WI38 (cell line): ENCODE measurements at regions not wholly inside any gene's neighbourhood (a gene's known extent, or its start where the extent isn't known, plus 50 kb on each side); places are given as distances from the start of the nearest gene placed in this dataset.
"Not testable (repeated sequence)": the region's sequence is repeated elsewhere in the genome, so short reads cannot be mapped to it uniquely, and the experiment has no call there.

Source experiments
- H3K4me3 ChIP-seq: 2 replicates; pipeline ENCODE4 v1.5.1; 2011; ENCODE audit warnings: low read depth, mild to moderate bottlenecking, control low read depth, low read length
- CTCF ChIP-seq: IDR thresholded peaks from 2 replicates; pipeline ENCODE4 v1.5.1; 2012; ENCODE audit warnings: low read depth, mild to moderate bottlenecking, control low read depth, low read length

GRCh38 chr2:37767959-37768925 lies 96.8 kb upstream of the CDC42EP3 start:
- no peak overlapping the region for H3K4me3 ChIP-seq
- no peak for TF ChIP-seq CTCF

GRCh38 chr2:37769551-37769950 lies 98.1 kb upstream of the CDC42EP3 start:
- TF ChIP-seq CTCF: no peak
- H3K4me3 ChIP-seq: no peak overlapping the region

GRCh38 chr2:37770797-37771196 lies 99.4 kb upstream of the CDC42EP3 start:
- no peak overlapping the region for H3K4me3 ChIP-seq
- TF ChIP-seq CTCF: no peak

GRCh38 chr2:37771600-37772088 lies 100.2 kb upstream of the CDC42EP3 start:
- no peak overlapping the region for H3K4me3 ChIP-seq
- TF ChIP-seq CTCF: no peak

- no peak overlapping the region for H3K4me3 ChIP-seq
- TF ChIP-seq CTCF: no peak
Measured at GRCh38 chr2:37773371-37774130, 102.1 kb upstream of the CDC42EP3 start.

GRCh38 chr2:37774171-37774944 lies 102.9 kb upstream of the CDC42EP3 start:
- not testable (repeated sequence) for H3K4me3 ChIP-seq
